HepG2 (cell line): ENCODE measurements at regions not wholly inside any gene's neighbourhood (a gene's known extent, or its start where the extent isn't known, plus 50 kb on each side); places are given as distances from the start of the nearest gene placed in this dataset.

Experiments used
- ARHGAP35 ChIP-seq: sonication (generic); formaldehyde crosslinking; IDR thresholded peaks from 2 replicates; pipeline ENCODE4 v1.9.0; 2022; ENCODE audit warnings: mild to moderate bottlenecking, inconsistent platforms, moderate library complexity, missing genetic modification reagents, borderline replicate concordance
- BRCA1 ChIP-seq: sonication (generic); formaldehyde crosslinking; IDR thresholded peaks from 2 replicates; pipeline ENCODE4 v1.4.0; 2020; ENCODE audit warnings: missing genetic modification reagents
- EZH2 ChIP-seq: conservative IDR thresholded peaks from 2 replicates; pipeline ENCODE4 v1.6.1; 2012; ENCODE audit warnings: mild to moderate bottlenecking, low read depth, low read length, moderate library complexity
- GZF1 ChIP-seq: sonication (generic); formaldehyde crosslinking; IDR thresholded peaks from 2 replicates; pipeline ENCODE4 v1.5.1; 2020; ENCODE audit warnings: mild to moderate bottlenecking, missing genetic modification reagents
- HMG20B ChIP-seq: conservative IDR thresholded peaks from 2 replicates; pipeline ENCODE4 v1.6.1; 2016; ENCODE audit warnings: missing genetic modification reagents, missing compliant biosample characterization
- KDM2A ChIP-seq: sonication (generic); formaldehyde crosslinking; IDR thresholded peaks from 2 replicates; pipeline ENCODE4 v1.4.0; 2020; ENCODE audit warnings: low read depth, missing genetic modification reagents, borderline replicate concordance
- MAF1 ChIP-seq: sonication (generic); formaldehyde crosslinking; IDR thresholded peaks from 2 replicates; pipeline ENCODE4 v1.5.0; 2020; ENCODE audit warnings: missing genetic modification reagents, borderline replicate concordance
- NFIB ChIP-seq: sonication (generic); formaldehyde crosslinking; IDR thresholded peaks from 2 replicates; pipeline ENCODE4 v1.9.0; 2021; ENCODE audit warnings: missing genetic modification reagents, mild to moderate bottlenecking, borderline replicate concordance
- PLRG1 ChIP-seq: fragments of 450-650 bp; conservative IDR thresholded peaks from 2 replicates; pipeline ENCODE4 v1.6.1; 2016
- SIN3B ChIP-seq: fragments of 150-350 bp; IDR thresholded peaks from 2 replicates; pipeline ENCODE4 v1.6.1; 2014; ENCODE audit warnings: low read length
- SNAI1 ChIP-seq: sonication (generic); formaldehyde crosslinking; IDR thresholded peaks from 2 replicates; pipeline ENCODE4 v1.5.0; 2020; ENCODE audit warnings: mild to moderate bottlenecking, missing genetic modification reagents, borderline replicate concordance
- SRSF9 ChIP-seq: fragments of 200-400 bp; formaldehyde crosslinking; IDR thresholded peaks from 2 replicates; pipeline ENCODE4 v1.6.1; 2018; ENCODE audit warnings: borderline replicate concordance, mild to moderate bottlenecking, low read depth, low read length; ENCODE audit not compliant: insufficient read depth, poor library complexity, severe bottlenecking
- TBL1XR1 ChIP-seq: fragments of 150-350 bp; IDR thresholded peaks from 2 replicates; pipeline ENCODE4 v1.6.1; 2014; ENCODE audit warnings: borderline replicate concordance, low read length; ENCODE audit not compliant: partially characterized antibody
- ZBTB39 ChIP-seq: sonication (generic); formaldehyde crosslinking; IDR thresholded peaks from 2 replicates; pipeline ENCODE4 v1.5.0; 2020; ENCODE audit warnings: missing genetic modification reagents
- ZNF34 ChIP-seq: sonication (generic); formaldehyde crosslinking; IDR thresholded peaks from 2 replicates; pipeline ENCODE4 v1.4.0; 2020; ENCODE audit warnings: mild to moderate bottlenecking, missing genetic modification reagents, borderline replicate concordance
- ZNF770 ChIP-seq: sonication (generic); formaldehyde crosslinking; IDR thresholded peaks from 2 replicates; pipeline ENCODE4 v1.5.0; 2020; ENCODE audit warnings: mild to moderate bottlenecking, missing genetic modification reagents
- ZNF883 ChIP-seq: sonication (generic); formaldehyde crosslinking; IDR thresholded peaks from 2 replicates; pipeline ENCODE4 v1.5.1; 2020; ENCODE audit warnings: mild to moderate bottlenecking, missing genetic modification reagents; ENCODE audit errors: not compliant biosample characterization
- TF ChIP-seq, protein P1 (sequence below): sonication (generic); formaldehyde crosslinking; IDR thresholded peaks from 2 replicates; pipeline ENCODE4 v1.9.0; 2021; ENCODE audit warnings: missing genetic modification reagents, borderline replicate concordance
- TF ChIP-seq, protein P2 (sequence below): sonication (generic); formaldehyde crosslinking; IDR thresholded peaks from 2 replicates; pipeline ENCODE4 v1.4.0; 2020; ENCODE audit warnings: mild to moderate bottlenecking, missing genetic modification reagents, borderline replicate concordance

DNA sequence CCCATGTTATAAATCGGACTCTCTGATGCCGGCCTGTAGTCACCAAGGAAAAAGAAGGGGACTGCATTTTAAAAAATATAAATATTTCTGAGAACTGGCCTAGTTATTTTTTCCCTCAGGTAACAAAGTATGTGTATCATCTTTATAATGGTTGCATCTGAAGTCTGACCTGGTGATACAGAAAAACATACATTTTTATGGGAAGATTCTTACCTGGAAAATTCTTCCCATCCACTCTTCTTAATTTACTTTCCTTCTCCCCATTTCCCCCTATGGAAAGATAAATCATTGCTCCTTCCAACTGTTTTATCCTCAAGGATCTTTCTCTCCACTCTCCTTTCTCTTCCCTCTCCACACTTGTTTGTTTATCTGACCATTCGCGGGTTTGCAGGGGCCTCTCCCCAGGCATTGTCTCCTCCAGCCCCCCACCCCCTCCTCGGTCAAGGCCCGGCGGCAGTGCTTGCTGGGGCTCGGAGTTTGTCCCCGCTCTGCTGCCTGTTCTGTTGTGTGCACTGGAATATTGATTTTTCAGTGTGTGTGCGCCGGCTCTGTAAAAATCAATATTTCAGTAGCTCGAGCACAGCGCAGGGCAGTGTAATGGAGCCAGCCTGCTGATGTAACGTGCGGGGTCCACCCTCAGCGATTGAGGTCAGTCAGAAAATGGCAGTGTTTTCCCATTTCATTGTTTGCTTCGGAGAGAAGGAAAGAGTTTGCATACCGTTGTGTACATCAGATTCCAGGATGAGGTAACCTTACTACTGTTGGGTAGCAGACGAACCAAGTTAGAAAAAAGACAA lies 199.5 kb upstream of the NFE2L3 start (continued):
- TF ChIP-seq ZBTB39 (no peak; the same call in 1 of the 2 replicates), KDM2A (CRISPR knock-in tag) (peak; percentile 89), ZNF34 (CRISPR knock-in tag) (peak; percentile 46; the same call in 1 of the 2 replicates), TBL1XR1 (peak; percentile 78), GZF1 (CRISPR knock-in tag) (no peak), HMG20B (CRISPR knock-in tag) (peak; percentile 72), PLRG1 (no peak), EZH2 (no peak), BRCA1 (CRISPR knock-in tag) (peak; percentile 91), MAF1 (CRISPR knock-in tag) (peak; percentile 91; the same call in 1 of the 2 replicates), SNAI1 (CRISPR knock-in tag) (no peak), NFIB (CRISPR knock-in tag) (no peak), ZNF883 (CRISPR knock-in tag) (peak; percentile 35), SIN3B (no peak), ARHGAP35 (CRISPR knock-in tag) (0 out of 2 replicates have a peak, but pooled peaks have one; percentile 52), ZNF770 (CRISPR knock-in tag) (0 out of 2 replicates have a peak, but pooled peaks have one; percentile 27), SRSF9 (no peak)
- TF ChIP-seq, protein P1, sequence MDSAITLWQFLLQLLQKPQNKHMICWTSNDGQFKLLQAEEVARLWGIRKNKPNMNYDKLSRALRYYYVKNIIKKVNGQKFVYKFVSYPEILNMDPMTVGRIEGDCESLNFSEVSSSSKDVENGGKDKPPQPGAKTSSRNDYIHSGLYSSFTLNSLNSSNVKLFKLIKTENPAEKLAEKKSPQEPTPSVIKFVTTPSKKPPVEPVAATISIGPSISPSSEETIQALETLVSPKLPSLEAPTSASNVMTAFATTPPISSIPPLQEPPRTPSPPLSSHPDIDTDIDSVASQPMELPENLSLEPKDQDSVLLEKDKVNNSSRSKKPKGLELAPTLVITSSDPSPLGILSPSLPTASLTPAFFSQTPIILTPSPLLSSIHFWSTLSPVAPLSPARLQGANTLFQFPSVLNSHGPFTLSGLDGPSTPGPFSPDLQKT (CRISPR knock-in tag), result no peak
- TF ChIP-seq, protein P2, sequence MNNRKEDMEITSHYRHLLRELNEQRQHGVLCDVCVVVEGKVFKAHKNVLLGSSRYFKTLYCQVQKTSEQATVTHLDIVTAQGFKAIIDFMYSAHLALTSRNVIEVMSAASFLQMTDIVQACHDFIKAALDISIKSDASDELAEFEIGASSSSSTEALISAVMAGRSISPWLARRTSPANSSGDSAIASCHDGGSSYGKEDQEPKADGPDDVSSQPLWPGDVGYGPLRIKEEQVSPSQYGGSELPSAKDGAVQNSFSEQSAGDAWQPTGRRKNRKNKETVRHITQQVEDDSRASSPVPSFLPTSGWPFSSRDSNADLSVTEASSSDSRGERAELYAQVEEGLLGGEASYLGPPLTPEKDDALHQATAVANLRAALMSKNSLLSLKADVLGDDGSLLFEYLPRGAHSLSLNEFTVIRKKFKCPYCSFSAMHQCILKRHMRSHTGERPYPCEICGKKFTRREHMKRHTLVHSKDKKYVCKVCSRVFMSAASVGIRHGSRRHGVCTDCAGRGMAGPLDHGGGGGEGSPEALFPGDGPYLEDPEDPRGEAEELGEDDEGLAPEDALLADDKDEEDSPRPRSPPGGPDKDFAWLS (CRISPR knock-in tag), result 0 out of 2 replicates have a peak, but pooled peaks have one; percentile 63
